GM23338 (cell line): ENCODE measurements at regions not wholly inside any gene's neighbourhood (a gene's known extent, or its start where the extent isn't known, plus 50 kb on each side); places are given as distances from the start of the nearest gene placed in this dataset.

Experiments
- ATAC-seq: fragments of 200-7000 bp; cut with Tn5 transposase; 3 replicates; pipeline ENCODE4 v1.9.1; 2020
- DNase-seq: peaks from one replicate; pipeline ENCODE4 v3.0.0-alpha.2; 2015; ENCODE audit warnings: low spot score
- H2AFZ ChIP-seq: fragments of 200-600 bp; sonication (generic); 2 replicates; pipeline ENCODE4 v1.8.0; 2016; ENCODE audit warnings: antibody characterized with exemption, mild to moderate bottlenecking, moderate library complexity
- H3F3A ChIP-seq: fragments of 200-600 bp; sonication (generic); replicated peaks from 2 replicates; pipeline ENCODE4 v1.8.0; 2017; ENCODE audit warnings: antibody characterized with exemption, mixed run types, low read depth
- H3K27ac ChIP-seq: fragments of 200-600 bp; sonication (generic); 2 replicates; pipeline ENCODE4 v1.6.1; 2016; ENCODE audit warnings: low read depth
- H3K27me3 ChIP-seq: fragments of 200-600 bp; sonication (generic); 2 replicates; pipeline ENCODE4 v1.8.0; 2016; ENCODE audit warnings: mild to moderate bottlenecking, mixed run types, moderate library complexity; ENCODE audit not compliant: insufficient read depth
- H3K36me3 ChIP-seq: fragments of 200-600 bp; sonication (generic); 2 replicates; pipeline ENCODE4 v1.8.0; 2016; ENCODE audit warnings: mild to moderate bottlenecking; ENCODE audit not compliant: insufficient read depth
- H3K4me1 ChIP-seq: fragments of 200-600 bp; sonication (generic); 2 replicates; pipeline ENCODE4 v1.8.0; 2016; ENCODE audit warnings: mild to moderate bottlenecking, moderate library complexity; ENCODE audit not compliant: insufficient read depth
- H3K4me2 ChIP-seq: fragments of 200-600 bp; sonication (generic); 2 replicates; pipeline ENCODE4 v1.7.1; 2017; ENCODE audit warnings: mixed run types
- H3K4me3 ChIP-seq: fragments of 200-600 bp; sonication (generic); 2 replicates; pipeline ENCODE4 v1.6.1; 2016; ENCODE audit warnings: mixed run types
- H3K79me2 ChIP-seq: fragments of 200-600 bp; sonication (generic); replicated peaks from 2 replicates; pipeline ENCODE4 v1.8.0; 2017; ENCODE audit warnings: mild to moderate bottlenecking; ENCODE audit not compliant: insufficient read depth
- H3K9me2 ChIP-seq: fragments of 200-600 bp; sonication (generic); 2 replicates; pipeline ENCODE4 v1.8.0; 2017; ENCODE audit not compliant: insufficient read depth
- H4K20me1 ChIP-seq: fragments of 200-600 bp; sonication (generic); replicated peaks from 2 replicates; pipeline ENCODE4 v1.8.0; 2017; ENCODE audit warnings: mild to moderate bottlenecking; ENCODE audit not compliant: insufficient read depth
- H3K27ac Mint-ChIP-seq: 2 replicates; pipeline ENCODE4 v1.8.0; 2020; ENCODE audit warnings: inconsistent platforms, mild to moderate bottlenecking, moderate library complexity, mixed read lengths
- H3K27me3 Mint-ChIP-seq: 3 replicates; pipeline ENCODE4 v1.8.0; 2022; ENCODE audit warnings: low read depth, mild to moderate bottlenecking, moderate library complexity, mixed read lengths, inconsistent platforms; ENCODE audit not compliant: insufficient read depth, poor library complexity
- H3K36me3 Mint-ChIP-seq: 3 replicates; pipeline ENCODE4 v1.8.0; 2021; ENCODE audit warnings: low read depth, mild to moderate bottlenecking, inconsistent platforms, moderate library complexity, mixed read lengths
- H3K4me1 Mint-ChIP-seq: 3 replicates; pipeline ENCODE4 v1.8.0; 2020; ENCODE audit warnings: mild to moderate bottlenecking, inconsistent platforms, mixed read lengths
- H3K4me3 Mint-ChIP-seq: 3 replicates; pipeline ENCODE4 v1.8.0; 2021; ENCODE audit warnings: moderate library complexity, mild to moderate bottlenecking, inconsistent platforms, mixed read lengths
- H3K9me3 Mint-ChIP-seq: 3 replicates; pipeline ENCODE4 v1.8.0; 2020; ENCODE audit warnings: moderate library complexity, mild to moderate bottlenecking, inconsistent platforms, mixed read lengths
- CREB1 ChIP-seq: fragments of 250-450 bp; sonication (Bioruptor Pico); IDR thresholded peaks from 2 replicates; pipeline ENCODE4 v1.5.0; 2020; ENCODE audit warnings: low read depth, mild to moderate bottlenecking, moderate library complexity
- CTCF ChIP-seq, 2 experiments: fragments of 200-600 bp in 1 of 2; sonication (generic) in 1 of 2; conservative IDR thresholded peaks; 2 replicates each; pipeline versions ENCODE4 v1.5.1 to v1.6.1; 2016 to 2017; ENCODE audit warnings: antibody characterized with exemption in 2 of 2, low read depth in 2 of 2, mild to moderate bottlenecking in 2 of 2, moderate library complexity in 1 of 2
- ETS1 ChIP-seq: IDR thresholded peaks from 2 replicates; pipeline ENCODE4 v1.6.1; 2016; ENCODE audit warnings: antibody characterized with exemption
- EZH2 ChIP-seq: fragments of 200-600 bp; sonication (generic); IDR thresholded peaks from one replicate; pipeline ENCODE4 v1.8.0; 2017; ENCODE audit warnings: antibody characterized with exemption, mild to moderate bottlenecking, low read depth; ENCODE audit not compliant: unreplicated experiment
- EZH2phosphoT487 ChIP-seq: fragments of 200-600 bp; sonication (generic); IDR thresholded peaks from one replicate; pipeline ENCODE4 v1.8.1; 2018; ENCODE audit warnings: antibody characterized with exemption; ENCODE audit not compliant: unreplicated experiment
- JUNB ChIP-seq: IDR thresholded peaks from one replicate; pipeline ENCODE4 v1.6.1; 2016; ENCODE audit warnings: antibody characterized with exemption; ENCODE audit not compliant: unreplicated experiment
- NANOG ChIP-seq: IDR thresholded peaks from 2 replicates; pipeline ENCODE4 v1.6.1; 2016; ENCODE audit warnings: antibody characterized with exemption, borderline replicate concordance
- STAT1 ChIP-seq: IDR thresholded peaks from one replicate; pipeline ENCODE4 v1.6.1; 2016; ENCODE audit warnings: antibody characterized with exemption; ENCODE audit not compliant: unreplicated experiment
- ZNF114 ChIP-seq: fragments of 250-450 bp; sonication (Bioruptor Pico); IDR thresholded peaks from 2 replicates; pipeline ENCODE4 v1.5.0; 2020; ENCODE audit warnings: mild to moderate bottlenecking, moderate library complexity
- ZNF331 ChIP-seq: fragments of 250-450 bp; sonication (Bioruptor Pico); IDR thresholded peaks from 2 replicates; pipeline ENCODE4 v1.5.0; 2020; ENCODE audit warnings: low read depth, mild to moderate bottlenecking, moderate library complexity
- ZNF462 ChIP-seq: fragments of 250-450 bp; sonication (Bioruptor Pico); IDR thresholded peaks from 2 replicates; pipeline ENCODE4 v1.5.0; 2020; ENCODE audit warnings: mild to moderate bottlenecking, moderate library complexity

- no peaks in the 10 kb centered on the region for H3K36me3 ChIP-seq
- H4K20me1 ChIP-seq, result no peaks in the 10 kb centered on the region
- no peaks in the 10 kb centered on the region for H3K27me3 ChIP-seq
- H3K4me3 Mint-ChIP-seq, result no peak overlapping the region
- H3K4me1 Mint-ChIP-seq, result peaks cover 7% of the 10 kb centered on the region
- H3K4me2 ChIP-seq, result no peak overlapping the region
- H3K4me3 ChIP-seq, result no peak overlapping the region
- H3K79me2 ChIP-seq, result no peaks in the 10 kb centered on the region
- peaks cover 13% of the 10 kb centered on the region; the same call in 2 of the 3 replicates for H3K36me3 Mint-ChIP-seq
- no peak for DNase-seq
- H3K9me3 Mint-ChIP-seq, result peaks cover 22% of the 10 kb centered on the region
- no peak overlapping the region for H3K27ac Mint-ChIP-seq
- no peak overlapping the region for H3K27ac ChIP-seq
- H3K27me3 Mint-ChIP-seq, result peaks cover 7% of the 10 kb centered on the region
- no peak for ATAC-seq
- H2AFZ ChIP-seq, result no peak overlapping the region
- H3K9me2 ChIP-seq, result no peaks in the 10 kb centered on the region
- TF ChIP-seq STAT1, result no peak
- no peak for TF ChIP-seq CTCF (conservative IDR thresholded peaks at IDR 0.05; ENCODE audit: low read depth in 2 of 2)
- no peak for TF ChIP-seq ZNF331 (CRISPR knock-in tag)
- TF ChIP-seq ETS1, result no peak
- TF ChIP-seq EZH2, result no peak
- no peak for TF ChIP-seq JUNB
- no peak for TF ChIP-seq EZH2phosphoT487
- no peak for TF ChIP-seq ZNF462 (CRISPR knock-in tag)
- no peak for TF ChIP-seq NANOG
- no peak for TF ChIP-seq ZNF114 (CRISPR knock-in tag)
- TF ChIP-seq CREB1, result no peak
- H3F3A ChIP-seq, result peaks cover 11% of the 10 kb centered on the region; the same call in 1 of the 2 replicates
- no peaks in the 10 kb centered on the region; the same call in 1 of the 2 replicates for H3K4me1 ChIP-seq
Measured at GRCh38 chr17:43329183-43329582, 69.6 kb upstream of the ARL4D start.
